ENCODE measurements at regions not wholly inside any gene's neighbourhood (a gene's known extent, or its start where the extent isn't known, plus 50 kb on each side); places are given as distances from the start of the nearest gene placed in this dataset.
"Not testable (repeated sequence)": the region's sequence is repeated elsewhere in the genome, so short reads cannot be mapped to it uniquely, and the experiment has no call there.

GRCh38 chr7:1357260-1357600, 102.0 kb downstream of the MICALL2 start:
- not testable (repeated sequence) for H3K4me1 ChIP-seq (ENCODE audit: insufficient read depth, low read length); H3K9me3 ChIP-seq (ENCODE audit: low read length); H3K4me3 ChIP-seq (ENCODE audit: low read length); H2AFZ ChIP-seq (ENCODE audit: low read depth, low read length); H3K36me3 ChIP-seq (ENCODE audit: insufficient read depth, low read length)
- peaks cover 33% of the 10 kb centered on the region for H3K27me3 ChIP-seq (ENCODE audit: insufficient read depth, low read length)

- Histone ChIP-seq H3K27me3 (ENCODE audit: insufficient read depth, low read length) (peaks cover 35% of the 10 kb centered on the region), H3K4me3 (ENCODE audit: low read length) (no peak overlapping the region), H3K4me1 (ENCODE audit: insufficient read depth, low read length) (peaks cover 5% of the 10 kb centered on the region), H2AFZ (ENCODE audit: low read depth, low read length) (no peak overlapping the region), H3K9me3 (ENCODE audit: low read length) (no peaks in the 10 kb centered on the region), H3K36me3 (ENCODE audit: insufficient read depth, low read length) (no peaks in the 10 kb centered on the region)
These were observed 101.5 kb downstream of the MICALL2 start for GRCh38 chr7:1357601-1358271.

GRCh38 chr7:1358376-1359050, 100.8 kb downstream of the MICALL2 start:
- H3K36me3 ChIP-seq (ENCODE audit: insufficient read depth, low read length), result no peaks in the 10 kb centered on the region
- no peaks in the 10 kb centered on the region for H3K9me3 ChIP-seq (ENCODE audit: low read length)
- no peak overlapping the region for H2AFZ ChIP-seq (ENCODE audit: low read depth, low read length)
- H3K27me3 ChIP-seq (ENCODE audit: insufficient read depth, low read length), result peaks cover 40% of the 10 kb centered on the region
- H3K4me1 ChIP-seq (ENCODE audit: insufficient read depth, low read length), result peaks cover 5% of the 10 kb centered on the region
- H3K4me3 ChIP-seq (ENCODE audit: low read length), result no peak overlapping the region

- H3K36me3 ChIP-seq (ENCODE audit: insufficient read depth, low read length), result no peaks in the 10 kb centered on the region
These were observed 100.2 kb downstream of the MICALL2 start for GRCh38 chr7:1359051-1359400.

GRCh38 chr7:1359681-1360485, 99.4 kb downstream of the MICALL2 start:
- no peaks in the 10 kb centered on the region for H3K9me3 ChIP-seq (ENCODE audit: low read length)
- H3K27me3 ChIP-seq (ENCODE audit: insufficient read depth, low read length), result peaks cover 43% of the 10 kb centered on the region

More at GRCh38 chr7:1359051-1359400, 100.2 kb downstream of the MICALL2 start:
- H3K27me3 ChIP-seq (ENCODE audit: insufficient read depth, low read length), result peaks cover 43% of the 10 kb centered on the region
- no peak overlapping the region for H3K4me3 ChIP-seq (ENCODE audit: low read length)
- H3K4me1 ChIP-seq (ENCODE audit: insufficient read depth, low read length), result peaks cover 5% of the 10 kb centered on the region
- no peak overlapping the region for H2AFZ ChIP-seq (ENCODE audit: low read depth, low read length)
- H3K9me3 ChIP-seq (ENCODE audit: low read length), result no peaks in the 10 kb centered on the region

GRCh38 chr7:1360521-1360971, 98.7 kb downstream of the MICALL2 start:
- H2AFZ ChIP-seq (ENCODE audit: low read depth, low read length), result no peak overlapping the region
- H3K4me1 ChIP-seq (ENCODE audit: insufficient read depth, low read length), result no peaks in the 10 kb centered on the region
- no peaks in the 10 kb centered on the region for H3K9me3 ChIP-seq (ENCODE audit: low read length)
- H3K4me3 ChIP-seq (ENCODE audit: low read length), result no peak overlapping the region
- peaks cover 43% of the 10 kb centered on the region for H3K27me3 ChIP-seq (ENCODE audit: insufficient read depth, low read length)
- no peaks in the 10 kb centered on the region for H3K36me3 ChIP-seq (ENCODE audit: insufficient read depth, low read length)

More at GRCh38 chr7:1359681-1360485, 99.4 kb downstream of the MICALL2 start:
- Histone ChIP-seq H3K4me3 (ENCODE audit: low read length) (no peak overlapping the region), H3K36me3 (ENCODE audit: insufficient read depth, low read length) (no peaks in the 10 kb centered on the region), H2AFZ (ENCODE audit: low read depth, low read length) (no peak overlapping the region), H3K4me1 (ENCODE audit: insufficient read depth, low read length) (peaks cover 2% of the 10 kb centered on the region)

- Histone ChIP-seq H3K36me3 (ENCODE audit: insufficient read depth, low read length) (no peaks in the 10 kb centered on the region), H3K4me3 (ENCODE audit: low read length) (no peak overlapping the region), H3K9me3 (ENCODE audit: low read length) (peaks cover 3% of the 10 kb centered on the region), H2AFZ (ENCODE audit: low read depth, low read length) (no peak overlapping the region), H3K27me3 (ENCODE audit: insufficient read depth, low read length) (peaks cover 48% of the 10 kb centered on the region), H3K4me1 (ENCODE audit: insufficient read depth, low read length) (no peaks in the 10 kb centered on the region)
These were observed 98.1 kb downstream of the MICALL2 start for GRCh38 chr7:1361016-1361755.

- Histone ChIP-seq H3K36me3 (ENCODE audit: insufficient read depth, low read length) (no peaks in the 10 kb centered on the region), H2AFZ (ENCODE audit: low read depth, low read length) (no peak overlapping the region), H3K4me1 (ENCODE audit: insufficient read depth, low read length) (no peaks in the 10 kb centered on the region), H3K4me3 (ENCODE audit: low read length) (no peak overlapping the region), H3K27me3 (ENCODE audit: insufficient read depth, low read length) (peaks cover 54% of the 10 kb centered on the region), H3K9me3 (ENCODE audit: low read length) (peaks cover 3% of the 10 kb centered on the region)
These were observed 97.5 kb downstream of the MICALL2 start for GRCh38 chr7:1361756-1362125.

GRCh38 chr7:1362301-1362700, 97.0 kb downstream of the MICALL2 start:
- Histone ChIP-seq H3K27me3 (ENCODE audit: insufficient read depth, low read length) (peaks cover 59% of the 10 kb centered on the region), H3K4me1 (ENCODE audit: insufficient read depth, low read length) (no peaks in the 10 kb centered on the region), H2AFZ (ENCODE audit: low read depth, low read length) (no peak overlapping the region), H3K4me3 (ENCODE audit: low read length) (no peak overlapping the region), H3K9me3 (ENCODE audit: low read length) (peaks cover 3% of the 10 kb centered on the region), H3K36me3 (ENCODE audit: insufficient read depth, low read length) (no peaks in the 10 kb centered on the region)

GRCh38 chr7:1364068-1364905, 95.0 kb downstream of the MICALL2 start:
- Histone ChIP-seq H3K4me3 (ENCODE audit: low read length) (no peak overlapping the region), H3K9me3 (ENCODE audit: low read length) (peaks cover 3% of the 10 kb centered on the region), H3K27me3 (ENCODE audit: insufficient read depth, low read length) (peaks cover 76% of the 10 kb centered on the region), H3K36me3 (ENCODE audit: insufficient read depth, low read length) (no peaks in the 10 kb centered on the region), H2AFZ (ENCODE audit: low read depth, low read length) (no peak overlapping the region), H3K4me1 (ENCODE audit: insufficient read depth, low read length) (no peaks in the 10 kb centered on the region)

- H3K9me3 ChIP-seq (ENCODE audit: low read length), result peaks cover 3% of the 10 kb centered on the region
- no peaks in the 10 kb centered on the region for H3K36me3 ChIP-seq (ENCODE audit: insufficient read depth, low read length)
- peaks cover 81% of the 10 kb centered on the region for H3K27me3 ChIP-seq (ENCODE audit: insufficient read depth, low read length)
- H2AFZ ChIP-seq (ENCODE audit: low read depth, low read length), result no peak overlapping the region
- no peaks in the 10 kb centered on the region for H3K4me1 ChIP-seq (ENCODE audit: insufficient read depth, low read length)
- no peak overlapping the region for H3K4me3 ChIP-seq (ENCODE audit: low read length)
These were observed 94.2 kb downstream of the MICALL2 start for GRCh38 chr7:1364906-1365570.

- no peak overlapping the region for H2AFZ ChIP-seq (ENCODE audit: low read depth, low read length)
- H3K36me3 ChIP-seq (ENCODE audit: insufficient read depth, low read length), result no peaks in the 10 kb centered on the region
- H3K4me1 ChIP-seq (ENCODE audit: insufficient read depth, low read length), result no peaks in the 10 kb centered on the region
- peaks cover 88% of the 10 kb centered on the region for H3K27me3 ChIP-seq (ENCODE audit: insufficient read depth, low read length)
- H3K4me3 ChIP-seq (ENCODE audit: low read length), result no peak overlapping the region
- peaks cover 3% of the 10 kb centered on the region for H3K9me3 ChIP-seq (ENCODE audit: low read length)
These were observed 93.4 kb downstream of the MICALL2 start for GRCh38 chr7:1365846-1366245.
